Epithelial cell of prostate (primary cell): ENCODE measurements at regions not wholly inside any gene's neighbourhood (a gene's known extent, or its start where the extent isn't known, plus 50 kb on each side); places are given as distances from the start of the nearest gene placed in this dataset.

Experiments used
- DNase-seq: peaks from one replicate; pipeline ENCODE4 v3.0.0-alpha.2; 2011; ENCODE audit warnings: low read depth, low spot score
- H3K27ac ChIP-seq: fragments of 450-650 bp; 2 replicates; pipeline ENCODE4 v1.5.1; 2017; ENCODE audit warnings: mild to moderate bottlenecking

DNA sequence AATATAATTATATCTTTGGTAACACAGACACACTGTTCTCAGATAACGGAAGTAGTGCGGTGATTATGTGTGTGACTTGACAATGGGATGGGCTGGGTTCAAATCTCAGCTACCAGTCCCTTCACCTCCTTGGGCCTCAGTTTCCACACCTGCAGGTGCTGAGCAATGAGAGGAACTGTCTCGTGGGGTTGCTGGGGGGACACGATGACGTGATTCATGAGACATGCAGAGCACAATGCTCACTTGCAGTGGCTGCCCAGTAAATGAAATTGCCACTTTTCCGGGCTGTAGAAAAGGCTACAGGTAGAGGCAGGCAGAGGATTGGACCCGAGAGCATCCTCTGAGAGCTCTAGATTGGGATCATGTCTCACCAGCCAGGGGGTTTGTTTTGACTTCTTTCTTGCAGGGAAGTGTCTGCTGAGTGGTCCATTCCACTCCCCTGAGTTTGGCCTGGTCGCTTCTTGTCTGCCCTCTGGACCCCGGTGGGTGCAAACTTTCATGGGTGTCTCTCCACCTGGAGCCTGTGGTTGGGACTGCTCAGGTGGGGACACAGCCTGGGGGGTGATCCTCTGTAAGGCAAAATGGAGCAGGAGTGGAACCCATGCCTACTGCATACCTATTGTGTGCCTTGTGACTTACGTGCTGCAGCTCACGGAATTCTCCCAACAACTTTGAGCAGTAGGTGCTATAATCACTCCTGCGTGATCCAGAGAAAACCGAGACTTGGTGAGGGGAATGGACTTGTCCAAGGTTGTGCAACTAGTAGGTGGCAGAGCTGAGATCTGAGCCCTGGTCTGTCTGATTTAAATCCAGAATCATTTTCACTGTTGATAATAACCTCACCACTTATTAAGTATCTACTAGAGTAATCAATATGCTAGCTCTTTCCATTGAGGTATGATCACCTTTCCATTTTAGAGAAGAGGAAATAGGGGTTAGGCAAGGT, 147.2 kb downstream of the CEBPB start:
- H3K27ac ChIP-seq: no peak overlapping the region
- no peak for DNase-seq

DNA sequence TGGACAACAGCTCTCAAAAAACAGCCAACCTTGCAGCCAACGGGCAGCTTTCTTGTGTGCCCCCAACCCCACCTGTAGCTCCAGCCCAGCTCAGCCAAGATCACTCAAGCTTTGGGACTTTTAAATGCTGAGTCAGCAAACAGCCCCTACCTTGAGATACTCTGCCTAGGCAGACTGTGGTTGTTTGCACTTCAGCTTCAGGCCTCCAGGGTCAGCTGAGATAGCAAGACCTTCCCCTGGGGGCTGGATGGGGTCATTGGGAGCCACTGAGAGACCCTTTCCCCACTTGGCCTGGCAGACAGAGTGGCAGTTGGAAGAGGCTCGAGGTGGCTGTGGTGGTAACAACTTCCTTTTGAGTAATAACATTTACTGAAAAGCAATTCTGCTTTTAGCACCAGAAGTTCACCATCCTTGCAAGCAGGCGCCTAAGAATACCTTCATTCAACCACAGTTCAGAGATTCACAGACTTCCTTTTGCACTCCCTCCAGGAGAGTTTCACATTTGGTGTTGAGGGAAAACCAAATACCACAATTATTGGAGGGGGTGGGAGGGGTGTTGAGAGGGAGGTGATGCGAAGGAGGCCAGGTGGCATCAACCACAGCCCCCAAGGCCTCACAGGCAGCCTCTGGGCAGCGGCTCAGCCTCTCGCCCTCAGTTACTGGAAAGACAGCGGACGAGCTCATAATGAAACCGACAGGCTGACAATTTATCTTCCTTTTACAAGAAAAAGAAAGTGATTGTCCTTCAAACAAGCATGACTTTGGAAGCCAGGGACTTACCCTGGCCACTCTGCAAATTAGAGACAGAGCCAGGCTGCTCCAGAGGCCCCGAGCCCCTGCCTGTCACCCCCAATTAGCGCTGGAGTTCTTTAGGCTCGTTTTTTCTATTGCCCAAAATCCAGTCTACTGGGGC, 148.1 kb downstream of the CEBPB start:
- no peak for DNase-seq
- no peak overlapping the region for H3K27ac ChIP-seq

- no peak overlapping the region for H3K27ac ChIP-seq
- no peak for DNase-seq
Observed at GRCh38 chr20:50339466-50339901, 148.9 kb downstream of the CEBPB start.

DNA sequence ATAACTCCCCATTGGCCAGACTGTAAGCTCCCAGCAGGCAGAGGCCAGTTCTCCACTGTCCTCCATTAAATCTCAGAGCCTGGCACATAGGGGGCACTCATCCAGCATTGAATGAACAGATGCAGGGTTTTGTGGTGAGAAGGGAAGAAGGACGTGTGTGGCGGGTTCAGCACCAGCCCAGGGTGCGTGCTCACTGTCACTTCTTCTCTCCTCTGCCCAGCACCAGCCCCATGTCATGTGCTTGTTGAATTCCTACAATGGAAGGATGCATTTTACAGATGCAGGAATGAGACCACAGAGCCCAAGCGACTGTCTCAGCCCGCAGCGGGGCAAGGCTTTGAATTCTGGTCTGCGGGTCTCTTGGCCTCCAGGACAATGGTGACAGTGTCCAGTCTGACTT, 149.9 kb downstream of the CEBPB start:
- DNase-seq: no peak
- no peak overlapping the region for H3K27ac ChIP-seq

GRCh38 chr20:50341050-50341449, 150.4 kb downstream of the CEBPB start:
- H3K27ac ChIP-seq: no peak overlapping the region
- DNase-seq: no peak

GRCh38 chr20:50341880-50342637, 151.4 kb downstream of the CEBPB start:
- DNase-seq: no peak

GRCh38 chr20:50342638-50343102, 152.0 kb downstream of the CEBPB start:
- H3K27ac ChIP-seq: no peak overlapping the region
- no peak for DNase-seq

More at GRCh38 chr20:50341880-50342637, 151.4 kb downstream of the CEBPB start:
- H3K27ac ChIP-seq: no peak overlapping the region

GRCh38 chr20:50343125-50343489, 152.5 kb downstream of the CEBPB start:
- no peak overlapping the region for H3K27ac ChIP-seq
- no peak for DNase-seq

DNA sequence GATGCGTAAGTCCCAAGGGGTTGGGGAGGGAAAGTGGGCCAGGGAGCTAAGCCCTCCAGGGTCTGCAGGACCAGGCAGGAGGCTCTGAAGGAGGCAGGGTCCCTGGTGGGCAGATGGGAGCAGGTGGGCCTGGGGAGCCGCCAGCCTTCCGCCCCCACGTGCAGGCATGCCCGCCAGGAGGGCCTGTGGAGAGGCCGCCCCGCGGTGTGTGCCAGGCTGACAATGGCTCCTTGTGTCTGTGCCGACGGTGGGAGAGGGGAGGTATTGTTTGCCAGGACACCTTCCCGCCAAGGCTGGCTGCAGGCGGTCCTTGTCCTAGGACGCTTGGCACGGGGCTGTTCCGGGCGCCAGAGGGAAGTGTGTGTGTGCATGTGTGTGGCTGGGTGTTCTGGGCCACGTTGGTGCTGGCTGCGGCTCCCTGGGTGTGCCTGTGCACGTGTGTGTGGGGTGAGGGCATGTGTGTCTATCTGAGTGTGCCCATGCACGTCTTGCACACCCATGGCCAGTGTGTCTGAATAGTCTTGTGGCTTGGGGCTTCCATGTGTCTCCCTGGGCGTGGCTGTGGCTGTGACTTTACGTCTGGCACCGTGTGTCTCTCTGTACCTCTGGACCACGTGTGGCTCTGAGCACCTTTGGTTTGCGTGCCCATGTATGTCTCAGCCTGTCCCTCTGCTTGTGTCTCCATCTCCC, 153.0 kb downstream of the CEBPB start:
- no peak for DNase-seq
- no peak overlapping the region for H3K27ac ChIP-seq

DNA sequence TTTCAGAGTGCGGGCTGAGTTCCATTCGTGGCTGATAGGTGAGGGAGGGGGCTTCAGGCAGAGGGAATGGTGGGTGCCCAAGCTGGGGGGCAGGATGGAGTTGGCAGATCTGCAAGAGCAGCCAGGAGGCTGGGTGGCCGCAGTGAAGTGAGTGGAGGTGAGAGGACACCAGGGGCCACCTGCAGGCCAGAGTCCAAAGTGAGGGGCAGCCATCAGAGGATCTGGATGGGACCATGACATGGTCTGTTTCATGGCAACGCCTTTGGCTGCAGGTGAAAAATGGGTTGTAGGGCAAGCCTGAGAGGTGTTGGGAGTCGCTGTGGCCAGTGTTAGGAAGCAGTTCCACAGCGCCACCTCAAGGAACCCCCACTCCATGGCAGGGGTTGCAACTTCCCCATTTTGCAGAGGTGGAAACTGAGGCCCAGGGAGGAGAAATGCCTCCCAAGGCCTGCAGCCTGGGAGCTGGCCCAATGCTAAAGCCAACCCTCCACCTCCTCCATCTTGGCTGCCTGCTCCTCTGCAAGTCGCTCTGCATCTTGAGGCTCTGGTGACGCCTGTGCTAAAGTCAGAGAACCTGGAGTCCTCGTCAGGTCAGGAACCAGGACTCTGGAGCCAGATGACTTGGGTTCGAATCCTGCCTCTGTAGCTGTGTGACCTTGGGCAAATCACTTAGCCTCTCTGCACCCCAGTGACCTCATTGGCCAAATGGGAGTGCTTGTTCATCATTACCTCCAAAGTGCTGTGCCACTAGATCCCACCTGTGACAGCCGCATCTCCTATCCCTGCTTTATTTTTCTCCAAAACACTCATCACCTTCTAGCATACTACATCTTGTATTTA, 153.8 kb downstream of the CEBPB start:
- H3K27ac ChIP-seq: no peak overlapping the region
- DNase-seq: no peak

DNA sequence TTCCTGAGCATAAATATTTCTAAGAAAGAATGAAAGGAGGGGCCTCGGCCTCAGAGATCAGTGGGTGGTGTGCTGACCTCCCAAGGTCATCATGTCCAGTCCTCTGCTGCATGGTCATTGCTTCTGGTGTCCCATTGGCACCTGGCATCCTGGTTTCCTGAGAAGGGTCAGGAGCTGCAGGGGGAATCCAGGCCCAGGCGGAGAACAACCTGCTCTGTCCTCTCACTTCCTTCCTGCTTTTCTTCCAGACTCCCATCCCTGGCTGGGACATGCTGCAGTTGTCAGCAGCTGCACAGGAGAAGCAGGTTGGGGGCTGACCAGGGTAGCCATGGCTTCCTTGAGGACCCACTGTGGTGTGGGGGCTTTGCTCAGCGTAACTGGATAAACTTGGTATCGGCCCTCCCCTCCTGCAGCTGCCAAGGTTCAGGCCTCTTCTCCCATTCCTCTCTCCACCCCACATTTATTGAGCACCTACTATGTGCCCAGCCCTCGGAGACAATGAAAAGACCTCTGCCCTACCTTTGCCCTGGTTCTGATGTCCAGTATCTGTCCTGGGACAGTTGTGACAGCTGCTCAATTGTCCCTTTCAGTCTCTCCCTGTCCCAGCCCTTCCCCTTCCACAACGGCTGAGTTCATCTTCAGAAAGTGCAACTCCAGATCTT, 155.2 kb downstream of the CEBPB start:
- no peak overlapping the region for H3K27ac ChIP-seq

GRCh38 chr20:50346374-50347283, 156.0 kb downstream of the CEBPB start:
- H3K27ac ChIP-seq: no peak overlapping the region
- no peak for DNase-seq

More for the DNA sequence above, 155.2 kb downstream of the CEBPB start:
- no peak for DNase-seq

GRCh38 chr20:50347284-50348063, 156.8 kb downstream of the CEBPB start:
- H3K27ac ChIP-seq: no peak overlapping the region
- DNase-seq: no peak

DNA sequence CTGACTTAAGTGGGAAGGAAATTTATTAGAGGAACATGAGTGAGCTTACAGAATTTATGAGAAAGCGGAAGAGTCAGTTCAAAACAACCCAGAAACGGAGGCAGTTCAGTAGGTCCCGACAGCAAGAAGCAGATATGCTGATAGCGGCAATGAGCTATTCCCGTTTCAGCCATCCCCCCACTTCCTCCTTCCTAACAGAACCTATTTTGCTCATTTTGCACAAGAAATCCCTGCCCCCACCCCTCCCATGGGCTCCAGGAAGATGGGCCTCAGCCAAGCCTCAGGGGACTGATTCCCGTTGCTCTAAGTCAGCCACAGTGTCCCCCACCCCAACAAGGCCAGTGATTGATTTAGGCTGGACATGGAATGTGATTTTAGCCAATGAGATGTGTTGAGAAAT, 157.5 kb downstream of the CEBPB start:
- DNase-seq: no peak
- no peak overlapping the region for H3K27ac ChIP-seq

GRCh38 chr20:50350510-50351249, 159.5 kb upstream of the PTPN1 start:
- H3K27ac ChIP-seq: no peak overlapping the region
- no peak for DNase-seq

DNA sequence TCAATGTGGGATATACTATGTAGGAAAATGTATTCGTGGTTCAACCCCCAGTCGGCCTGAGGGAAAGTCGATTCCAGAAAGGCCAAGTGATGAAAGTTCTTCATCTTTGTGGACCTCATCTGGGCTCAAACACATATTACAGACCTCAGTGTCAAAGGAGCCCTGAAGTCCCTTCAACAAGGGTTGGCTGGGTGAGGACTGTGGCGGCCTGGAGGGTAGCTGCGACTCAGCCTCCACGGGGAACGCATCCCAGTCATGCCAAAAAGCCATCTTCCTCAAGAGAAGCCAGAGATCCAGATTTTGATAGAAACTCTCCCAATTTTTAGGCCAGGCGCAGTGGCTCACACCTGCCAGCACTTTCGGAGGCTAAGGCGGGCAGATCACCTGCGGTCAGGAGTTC, 158.6 kb upstream of the PTPN1 start:
- no peak for DNase-seq
- H3K27ac ChIP-seq: no peak overlapping the region
